ENCODE measurements at regions not wholly inside any gene's neighbourhood (a gene's known extent, or its start where the extent isn't known, plus 50 kb on each side); places are given as distances from the start of the nearest gene placed in this dataset.

GRCh38 chr18:25409971-25410370 is 58.0 kb upstream of the ZNF521 start:
- Histone ChIP-seq H3K27ac (ENCODE audit: low read depth in 1 of 2, low read length in 2 of 2) (no peak overlapping the region), H3K36me3 (ENCODE audit: control insufficient read depth in 1 of 2, insufficient read depth in 2 of 2, low read length in 1 of 2) (no peaks in the 10 kb centered on the region), H3K4me1 (ENCODE audit: control insufficient read depth in 1 of 2, insufficient read depth in 2 of 2, low read length in 2 of 2) (no peaks in the 10 kb centered on the region), H3K9me3 (ENCODE audit: control insufficient read depth, low read length) (no peaks in the 10 kb centered on the region), H3K4me3 (ENCODE audit: low read length in 2 of 2) (no peak overlapping the region), H3K27me3 (ENCODE audit: control insufficient read depth in 1 of 2, insufficient read depth in 2 of 2, low read length in 1 of 2) (no peaks in the 10 kb centered on the region)
- intact Hi-C loops (cut with DNase I) = no loop called here
- DNase-seq (no peak), ATAC-seq (ENCODE audit: low FRiP score) (no peak)
- 84 to 85% methylated on average over 2 of the region's 2 CpGs for WGBS, 2 donors

GRCh38 chr18:25408293-25408692 is 56.3 kb upstream of the ZNF521 start:
- no peaks in the 10 kb centered on the region for H3K4me1 ChIP-seq (ENCODE audit: control insufficient read depth in 1 of 2, insufficient read depth in 2 of 2, low read length in 2 of 2)
- no peaks in the 10 kb centered on the region for H3K36me3 ChIP-seq (ENCODE audit: control insufficient read depth in 1 of 2, insufficient read depth in 2 of 2, low read length in 1 of 2)
- H3K4me3 ChIP-seq (ENCODE audit: low read length in 2 of 2) = no peak overlapping the region
- intact Hi-C loops (cut with DNase I) = no loop called here
- no peak overlapping the region for H3K27ac ChIP-seq (ENCODE audit: low read depth in 1 of 2, low read length in 2 of 2)
- WGBS, 2 donors = 76% methylated on average over 4 of the region's 4 CpGs
- ATAC-seq (ENCODE audit: low FRiP score) (no peak), DNase-seq (no peak)
- H3K9me3 ChIP-seq (ENCODE audit: control insufficient read depth, low read length) = no peaks in the 10 kb centered on the region
- no peaks in the 10 kb centered on the region for H3K27me3 ChIP-seq (ENCODE audit: control insufficient read depth in 1 of 2, insufficient read depth in 2 of 2, low read length in 1 of 2)
